ENCODE measurements at regions not wholly inside any gene's neighbourhood (a gene's known extent, or its start where the extent isn't known, plus 50 kb on each side); places are given as distances from the start of the nearest gene placed in this dataset.
"Not testable (repeated sequence)": the region's sequence is repeated elsewhere in the genome, so short reads cannot be mapped to it uniquely, and the experiment has no call there.

- not testable (repeated sequence) for TF ChIP-seq CTCF (conservative IDR thresholded peaks at IDR 0.05 in 1 of 2, IDR thresholded peaks at IDR 0.05 in 1 of 2; ENCODE audit: low read depth in 1 of 2, low read length in 2 of 2); EZH2 (IDR thresholded peaks at IDR 0.05; ENCODE audit: low read length, missing control alignments)
Measured at GRCh38 chr2:145880997-145881396, 1361.1 kb upstream of the ZEB2 start.

Data from fibroblast of lung (primary cell).